ENCODE measurements at regions not wholly inside any gene's neighbourhood (a gene's known extent, or its start where the extent isn't known, plus 50 kb on each side); places are given as distances from the start of the nearest gene placed in this dataset.

DNA sequence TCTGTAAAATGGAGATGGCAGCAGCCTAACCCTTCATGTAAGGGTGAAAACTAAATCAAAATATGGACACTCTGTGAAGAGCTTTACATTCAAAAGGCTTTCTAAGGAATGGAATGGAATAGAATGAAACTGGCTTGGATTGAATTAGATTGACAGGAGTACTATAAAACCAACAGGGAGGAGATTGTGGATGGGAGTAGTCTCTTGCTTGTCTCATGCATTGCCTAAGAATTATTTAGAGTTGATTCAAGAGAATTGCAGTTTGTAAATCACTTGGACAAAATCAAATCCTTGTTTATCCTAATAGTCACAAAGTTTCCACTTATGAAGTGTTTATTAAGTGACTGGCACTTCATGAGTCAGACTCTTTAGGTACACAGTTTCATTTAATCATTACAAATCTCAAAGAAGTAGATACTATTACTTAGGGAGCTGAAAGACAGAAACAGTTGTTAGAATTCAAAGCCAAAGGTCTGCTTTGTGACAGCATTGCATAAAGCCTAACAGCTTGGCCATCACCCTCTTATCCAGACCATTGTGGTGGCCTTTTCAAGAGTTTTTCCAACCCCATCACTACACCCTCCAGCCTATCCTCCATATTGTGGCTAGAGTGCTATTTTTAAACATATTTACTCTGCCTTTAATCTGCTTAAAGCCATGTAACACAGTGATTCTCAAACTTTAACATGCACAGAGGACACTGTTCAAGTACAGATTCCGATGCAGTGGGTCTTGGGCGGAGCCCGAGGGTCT, 91.9 kb upstream of the GHITM start:
- DNase-seq (ENCODE audit: low read depth in 3 of 3), result no peak

DNA sequence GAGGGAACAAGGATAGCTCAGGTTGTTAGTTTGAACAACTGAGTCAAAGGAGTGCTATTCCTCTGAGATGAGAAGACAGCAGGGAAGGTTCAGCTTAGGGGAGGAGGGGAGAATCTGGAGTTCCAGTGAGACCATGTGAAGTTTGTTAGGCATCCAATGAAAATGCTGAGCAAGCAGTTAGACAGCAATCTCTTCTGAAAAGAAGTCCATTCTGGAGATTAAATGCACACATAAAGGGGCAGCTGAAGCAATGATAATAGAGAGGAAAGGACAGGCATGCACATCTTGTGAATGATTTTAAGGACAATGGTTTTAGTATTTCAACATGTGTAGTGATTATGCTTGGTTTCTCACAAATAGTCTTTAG, 89.7 kb upstream of the GHITM start:
- no peak for DNase-seq (ENCODE audit: low read depth in 3 of 3)

DNA sequence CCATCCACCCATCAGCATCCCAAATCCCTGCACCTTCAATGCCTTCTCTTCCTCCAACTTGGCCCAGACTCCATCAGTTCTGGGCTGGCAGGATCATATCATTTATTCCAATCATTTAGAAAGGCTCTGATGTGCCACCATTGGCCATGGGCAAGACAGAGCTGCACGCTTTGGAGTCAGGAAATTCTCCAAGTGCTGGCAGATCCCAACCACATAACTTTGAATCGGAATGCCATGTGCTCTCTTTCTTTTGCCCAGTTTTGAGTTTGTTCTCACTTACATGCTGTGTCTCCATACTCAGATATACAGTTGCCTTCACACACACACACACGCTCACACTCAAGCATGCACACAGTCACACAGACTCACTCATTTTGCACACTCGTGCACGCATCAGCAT, 85.7 kb upstream of the GHITM start:
- no peak for DNase-seq (ENCODE audit: low read depth in 3 of 3)

DNA sequence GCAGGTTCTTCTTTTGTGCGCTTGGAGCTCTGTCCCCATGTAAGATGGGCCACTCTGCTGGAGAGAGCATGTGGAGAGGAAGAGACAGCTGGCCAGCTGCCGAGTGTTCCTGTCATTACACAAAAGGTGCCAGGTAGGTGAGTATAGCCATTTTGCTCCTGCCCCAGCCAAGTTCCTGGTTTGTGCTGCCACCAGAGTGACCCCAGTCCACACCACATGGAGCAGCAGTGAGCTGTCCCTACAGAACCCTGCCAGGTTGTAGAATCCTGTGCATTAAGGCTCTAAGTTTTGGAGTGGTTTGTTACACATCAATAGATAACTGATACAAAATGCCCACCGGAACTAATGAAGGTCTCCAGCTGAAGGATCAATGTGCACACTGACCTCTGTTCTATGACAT, 84.6 kb upstream of the GHITM start:
- no peak for DNase-seq (ENCODE audit: low read depth in 3 of 3)

DNA sequence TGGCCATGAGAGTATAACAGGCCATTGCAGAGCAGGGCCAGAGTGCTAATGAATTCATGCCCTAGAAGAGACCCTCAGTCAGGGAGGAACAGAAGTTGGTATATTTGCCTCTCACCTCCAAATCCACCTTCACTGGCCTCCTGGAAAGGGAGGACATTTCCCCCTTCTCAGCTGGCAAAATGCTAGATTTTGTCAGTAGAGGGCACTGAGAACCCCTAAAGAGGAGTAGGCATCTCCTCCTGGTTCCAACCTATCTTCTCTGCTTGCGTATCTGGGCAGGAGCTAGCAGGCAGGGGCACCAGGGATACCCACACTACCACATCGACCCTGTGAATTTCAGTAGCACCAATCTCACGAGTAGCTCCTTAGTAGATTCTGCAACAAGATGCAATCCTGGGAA, 79.8 kb upstream of the GHITM start:
- no peak for DNase-seq (ENCODE audit: low read depth in 3 of 3)

DNA sequence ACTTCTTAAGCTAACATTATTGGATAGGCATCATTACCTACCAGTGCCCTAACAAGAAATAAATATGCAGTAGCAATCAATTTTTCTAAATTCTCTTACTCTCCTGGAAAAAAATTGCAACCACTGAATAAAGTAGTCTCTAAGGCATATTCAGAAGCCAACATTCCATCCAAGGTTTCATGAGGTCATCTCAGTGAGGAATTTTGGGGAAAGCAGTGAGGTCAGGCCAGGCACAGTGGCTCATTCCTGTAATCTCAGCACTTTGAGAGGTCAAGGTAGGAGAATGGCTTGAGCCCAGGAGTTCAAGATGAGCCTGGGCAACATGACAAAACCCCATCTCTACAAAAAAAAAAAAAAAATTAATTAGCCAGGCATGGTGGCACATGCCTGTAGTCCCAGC, 75.9 kb upstream of the GHITM start:
- DNase-seq (ENCODE audit: low read depth in 3 of 3), result no peak

DNA sequence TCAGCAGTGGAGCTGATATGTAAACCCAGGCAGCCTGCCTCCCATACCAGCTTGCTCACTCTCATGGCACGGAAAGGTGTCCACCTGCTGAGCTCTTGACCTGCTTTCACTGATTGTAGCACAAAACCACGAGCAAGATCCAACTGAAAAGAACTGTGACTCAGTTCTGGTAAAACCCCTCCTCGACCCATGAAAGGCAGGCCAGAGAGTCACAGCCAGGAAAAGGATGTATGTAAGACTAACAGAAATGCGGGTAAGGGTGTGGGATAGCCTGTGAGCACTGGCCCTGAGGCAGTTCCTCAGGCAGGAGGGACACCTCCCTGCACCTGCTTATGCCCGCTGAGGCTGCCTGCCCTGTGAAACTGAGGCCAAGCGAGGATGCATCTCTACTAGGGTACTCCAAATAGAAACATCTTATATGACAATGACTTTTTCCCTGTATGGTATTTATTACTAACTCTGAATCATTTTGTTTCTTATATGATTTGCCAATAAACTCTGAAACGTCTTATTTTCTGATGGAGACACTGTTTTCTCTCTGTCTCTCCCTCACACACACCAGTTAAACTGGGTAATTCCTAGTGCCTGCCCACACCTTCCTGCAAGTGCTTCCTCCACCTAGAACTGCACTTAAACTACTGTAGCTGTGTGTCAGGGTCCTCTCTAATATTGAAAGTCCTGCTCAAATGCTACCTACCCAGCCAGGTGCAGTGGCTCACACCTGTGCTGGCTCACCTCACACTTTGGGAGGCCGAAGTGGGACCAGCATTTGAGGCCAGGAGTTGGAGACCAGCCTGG, 73.3 kb upstream of the GHITM start:
- no peak for DNase-seq (ENCODE audit: low read depth in 3 of 3)

DNA sequence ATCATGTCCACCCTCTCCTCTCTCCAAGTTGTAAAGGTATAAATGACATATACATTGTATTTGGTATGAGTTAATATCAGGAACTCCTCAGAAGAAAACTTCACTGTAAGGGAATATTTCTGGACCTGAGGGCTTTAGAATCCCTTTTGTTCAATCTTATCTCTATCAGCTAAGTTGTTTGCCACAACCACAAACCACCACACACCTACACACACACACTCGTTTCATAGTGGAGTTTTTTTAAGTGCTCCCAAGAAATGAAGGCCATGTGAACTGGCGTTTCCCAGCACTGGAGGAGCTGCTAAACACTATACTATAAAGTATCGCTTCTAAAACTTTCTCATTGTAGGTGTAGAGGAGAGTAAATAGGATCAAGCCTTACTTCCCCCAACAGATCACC, 64.8 kb upstream of the GHITM start:
- DNase-seq (ENCODE audit: low read depth in 3 of 3), result no peak

DNA sequence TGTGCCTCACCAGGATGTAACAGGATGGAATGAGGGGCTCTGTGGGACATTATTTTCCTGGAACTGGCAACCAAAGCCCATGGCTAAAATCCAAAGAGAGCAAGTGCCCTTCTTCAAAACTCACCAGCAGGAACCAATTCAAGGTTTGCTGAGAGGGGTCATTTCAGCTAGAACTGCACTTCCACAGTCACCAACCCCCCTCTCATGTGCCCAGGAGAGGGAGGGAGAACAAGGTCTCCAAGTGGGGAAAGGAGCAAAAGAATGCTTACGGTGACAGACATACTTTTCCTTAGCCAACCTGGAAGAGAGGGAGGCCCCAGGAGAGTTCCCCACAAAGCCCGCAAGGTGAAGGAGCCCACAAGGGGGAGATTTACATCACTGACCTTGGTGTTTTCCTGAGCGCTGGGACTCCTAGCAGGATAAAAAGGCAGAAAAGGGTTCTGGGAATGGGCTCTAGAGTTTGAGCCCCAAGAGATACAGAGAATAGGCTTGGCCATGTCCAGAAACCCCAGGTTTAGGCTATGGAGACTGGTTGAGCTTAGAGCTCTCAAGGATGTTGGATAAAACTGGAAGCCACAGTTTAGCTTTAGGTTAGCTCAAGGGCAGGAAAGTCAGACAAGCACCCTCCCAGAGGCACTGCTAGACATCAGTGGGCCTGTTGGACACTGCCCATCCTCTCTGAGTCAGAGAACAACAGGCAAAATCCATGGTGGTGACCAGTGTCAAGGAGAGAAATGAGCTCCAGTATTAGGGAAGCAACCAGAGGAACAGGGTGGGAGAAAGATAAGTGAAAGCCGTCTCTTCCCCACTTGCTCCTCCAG, 63.9 kb upstream of the GHITM start:
- no peak for DNase-seq (ENCODE audit: low read depth in 3 of 3)

DNA sequence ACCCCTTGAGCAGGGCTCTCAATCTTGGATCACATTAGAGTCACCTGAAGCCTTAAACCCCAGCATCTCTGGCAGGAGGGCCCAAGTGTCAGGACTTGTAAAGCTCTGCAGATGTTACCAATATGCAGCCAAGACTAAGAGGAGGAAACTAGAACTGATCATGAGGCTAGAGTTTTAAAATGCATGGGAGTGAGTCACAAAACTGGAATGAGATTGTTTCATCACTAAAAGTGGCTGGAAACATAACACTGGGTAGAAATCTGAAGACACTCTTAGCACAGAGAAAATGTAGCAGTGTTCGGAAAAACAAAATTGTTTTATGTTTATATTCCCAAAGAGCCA, 63.3 kb upstream of the GHITM start:
- no peak for DNase-seq (ENCODE audit: low read depth in 3 of 3)

DNA sequence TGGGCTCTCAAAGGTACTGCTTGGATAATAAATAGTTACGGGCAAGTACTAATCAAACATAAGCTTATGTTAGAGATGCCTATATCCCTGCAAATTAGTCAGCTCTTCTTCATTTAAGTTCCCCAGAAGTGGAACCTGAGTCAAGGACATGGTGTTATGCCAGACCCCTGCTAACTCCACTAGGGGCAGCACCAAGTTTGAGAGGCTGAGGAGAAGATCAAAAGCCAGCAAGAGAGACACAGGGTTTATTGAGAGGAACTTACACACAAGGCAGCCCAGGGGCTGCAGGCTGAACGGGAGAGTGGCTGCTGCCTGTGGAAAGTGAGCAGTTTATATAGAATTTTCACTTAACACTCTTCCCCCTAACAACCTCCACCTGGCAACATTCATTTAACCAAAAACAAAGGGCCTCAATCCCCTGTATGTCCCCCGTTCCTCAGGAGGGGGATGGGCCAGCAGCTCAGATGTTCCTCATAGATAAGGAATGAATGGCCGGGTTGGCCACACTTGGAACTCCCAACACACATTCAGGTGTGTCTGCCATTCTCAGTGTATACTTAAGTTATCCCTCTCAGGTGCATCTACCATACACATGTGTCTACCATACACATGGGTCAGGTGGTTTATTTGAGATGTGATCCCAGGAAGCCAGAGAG, 62.6 kb upstream of the GHITM start:
- no peak for DNase-seq (ENCODE audit: low read depth in 3 of 3)

DNA sequence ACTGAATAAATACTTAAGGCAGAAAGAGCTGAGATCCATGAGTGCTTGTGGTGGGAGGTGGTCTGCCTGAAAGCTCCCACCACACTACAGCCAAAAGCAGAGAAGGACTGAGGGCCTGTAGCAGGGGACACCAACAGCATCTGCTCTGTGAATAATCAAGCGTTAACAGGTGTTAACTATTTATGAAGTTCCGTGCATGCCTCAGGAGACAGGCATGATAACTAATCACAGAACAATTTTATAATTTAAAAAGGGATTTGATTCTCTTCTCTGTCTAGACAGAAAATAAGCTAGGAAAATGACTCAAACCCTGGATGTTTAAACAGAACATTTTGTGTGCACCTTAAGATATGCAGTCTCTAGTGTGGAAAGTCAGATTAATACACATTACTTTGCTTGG, 61.5 kb upstream of the GHITM start:
- DNase-seq (ENCODE audit: low read depth in 3 of 3), result no peak

DNA sequence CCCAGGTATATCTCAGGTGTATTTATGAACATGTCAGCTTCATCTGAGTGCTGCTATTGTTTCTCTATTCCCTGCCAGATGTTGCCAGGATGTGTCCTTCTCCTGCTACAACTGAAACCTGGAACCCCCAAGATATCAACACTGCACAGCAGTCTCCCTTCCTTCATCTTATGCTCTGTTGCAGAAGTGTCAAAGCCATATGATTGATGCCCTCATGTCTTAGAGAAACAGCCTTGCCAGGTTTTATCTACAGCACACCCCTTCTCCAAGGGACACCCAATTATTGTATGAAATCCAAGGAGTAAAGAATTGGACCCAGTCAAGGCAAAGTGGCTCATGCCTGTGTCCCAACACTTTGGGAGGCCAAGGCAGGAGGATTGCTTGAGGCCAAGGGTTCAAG, 60.5 kb upstream of the GHITM start:
- no peak for DNase-seq (ENCODE audit: low read depth in 3 of 3)

DNA sequence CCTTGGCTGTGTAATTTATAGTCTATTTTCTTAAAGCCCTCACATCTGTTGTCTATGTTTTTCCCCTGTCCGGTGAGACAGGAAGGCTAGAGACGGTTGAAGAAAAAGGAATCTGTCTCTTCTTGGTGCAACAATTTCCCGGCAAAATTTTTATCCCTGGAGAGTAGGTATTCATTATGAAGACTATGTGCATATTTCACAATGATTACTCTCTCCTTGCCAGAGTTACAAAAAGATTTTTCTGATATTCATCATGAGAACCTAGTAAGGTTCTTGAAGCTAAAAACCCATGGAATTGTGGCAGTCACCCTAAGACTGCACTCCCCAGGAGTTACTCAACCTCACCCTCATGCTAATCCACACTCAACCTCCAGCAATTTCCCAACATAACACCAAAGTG, 55.0 kb upstream of the GHITM start:
- DNase-seq (ENCODE audit: low read depth in 3 of 3), result no peak

DNA sequence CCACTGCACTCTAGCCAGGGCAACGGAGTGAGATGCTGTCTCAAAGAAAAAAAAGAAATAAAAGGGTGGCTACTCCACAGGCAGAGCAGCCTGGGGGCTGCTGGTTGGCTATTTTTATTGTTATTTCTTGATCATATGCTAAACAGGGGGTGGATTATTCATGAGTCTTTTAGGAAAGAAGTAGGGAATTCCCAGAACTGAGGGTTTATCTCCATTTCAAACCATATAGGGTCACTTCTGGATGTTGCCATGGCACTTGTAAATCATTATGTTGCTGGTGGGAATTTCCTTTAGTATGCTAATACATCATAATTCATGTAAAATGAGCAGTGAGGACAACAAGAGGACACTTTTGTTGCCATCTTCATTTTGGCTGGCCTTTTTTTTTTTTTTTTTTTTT, 52.1 kb upstream of the GHITM start:
- DNase-seq (ENCODE audit: low read depth in 3 of 3), result no peak

DNA sequence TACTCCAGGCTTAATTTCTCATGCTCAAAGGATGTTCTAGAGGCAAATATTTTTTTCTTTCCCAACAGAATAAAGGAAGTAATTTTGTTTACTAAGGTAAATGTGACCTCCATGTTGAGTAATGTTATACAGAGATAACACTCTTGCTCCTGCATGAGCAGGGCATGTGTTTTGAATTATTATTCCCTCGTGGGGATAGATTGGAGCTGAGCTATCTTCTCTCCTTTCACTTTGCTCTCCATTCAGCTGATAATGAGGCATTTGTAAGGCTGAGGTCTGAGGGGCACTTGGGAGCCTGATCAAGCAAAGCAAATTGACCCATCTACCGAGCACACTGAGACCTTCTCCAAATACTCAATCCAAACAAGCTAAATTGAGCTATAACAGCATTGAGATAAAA, 50.7 kb upstream of the GHITM start:
- no peak for DNase-seq (ENCODE audit: low read depth in 3 of 3)

DNA sequence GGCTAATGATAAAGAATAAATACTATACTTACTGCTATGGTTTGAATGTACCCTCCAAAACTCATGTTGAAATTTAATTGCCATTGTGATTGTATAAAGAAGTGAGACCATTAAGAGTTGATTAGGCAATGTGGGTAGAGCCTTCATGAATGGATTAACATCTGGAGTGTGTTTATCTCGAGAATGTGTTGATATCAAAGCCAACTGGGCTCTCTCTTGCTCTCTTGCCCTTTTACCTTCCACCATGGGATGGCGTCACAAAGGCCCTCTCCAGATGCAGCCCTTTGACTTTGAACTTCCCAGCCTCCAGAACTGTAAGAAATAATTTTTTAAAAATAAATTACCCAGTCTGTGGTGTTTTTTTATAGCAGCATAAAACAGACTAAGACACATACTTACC, 50.1 kb upstream of the GHITM start:
- DNase-seq (ENCODE audit: low read depth in 3 of 3), result no peak
